ENCODE measurements at regions not wholly inside any gene's neighbourhood (a gene's known extent, or its start where the extent isn't known, plus 50 kb on each side); places are given as distances from the start of the nearest gene placed in this dataset.

DNA sequence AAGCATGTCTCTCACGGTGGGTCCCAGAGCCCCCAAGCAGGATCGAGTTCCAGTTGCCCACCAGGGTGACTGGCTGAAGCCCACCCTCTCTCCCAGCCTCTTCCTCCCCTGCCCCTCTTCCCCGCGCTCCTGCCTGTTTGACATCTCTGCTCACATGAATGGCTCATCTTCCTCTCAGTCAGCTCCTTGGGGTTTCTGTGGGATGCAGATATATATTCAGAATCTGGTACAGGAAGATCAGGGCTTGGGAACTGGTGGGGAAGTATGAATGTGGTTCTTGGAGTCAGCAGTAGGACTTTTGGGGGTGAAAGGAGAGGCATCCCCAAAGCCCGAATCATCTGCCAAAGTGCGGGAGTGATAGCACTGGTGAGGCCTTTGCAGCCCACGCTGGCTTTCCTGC is 158.9 kb upstream of the CIBAR2 start:
- Histone ChIP-seq H3K9me3 (no peaks in the 10 kb centered on the region), H3K27me3 (no peaks in the 10 kb centered on the region), H3K36me3 (no peaks in the 10 kb centered on the region), H3K27ac (no peak overlapping the region), H3K4me3 (no peak overlapping the region), H3K4me1 (peaks cover 0 to 12% (median 3%) of the 10 kb centered on the region in 4 donors)
- 84 to 97% (median 86%) methylated on average over 7 of the region's 7 CpGs for WGBS, 5 donors
- intact Hi-C loops (cut with DNase I; ENCODE audit: low total_unique reads) = loop anchor here (10.0 kb wide), 1 partner anchor 444 kb away; no protein-coding TSS in a partner anchor
- no peak for TF ChIP-seq POLR2AphosphoS5 (IDR thresholded peaks at IDR 0.05)
- TF ChIP-seq EP300 (IDR thresholded peaks at IDR 0.05) = no peak
- TF ChIP-seq POLR2A (IDR thresholded peaks at IDR 0.05) = no peak
- TF ChIP-seq CTCF (IDR thresholded peaks at IDR 0.05) = no peak
- no peak for DNase-seq

DNA sequence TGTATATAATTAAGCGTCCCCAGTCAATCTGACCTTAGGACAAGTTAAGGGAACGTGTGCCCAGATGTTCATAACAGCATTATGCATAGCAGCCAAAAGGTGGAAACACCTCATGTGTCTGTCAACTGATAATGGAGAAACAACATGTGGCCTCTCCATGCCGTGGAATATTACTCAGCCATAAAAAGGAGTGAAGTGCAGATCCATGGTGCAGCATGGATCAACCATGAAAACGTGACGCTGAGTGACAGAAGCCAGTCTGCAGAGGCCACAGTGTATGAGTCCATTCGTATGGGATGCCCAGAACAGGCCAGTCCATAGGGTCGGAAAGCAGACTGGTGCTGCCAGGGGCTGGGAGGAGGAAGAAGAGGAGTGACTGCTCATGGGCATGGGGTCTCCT is 161.0 kb upstream of the CIBAR2 start:
- H3K9me3 ChIP-seq = no peaks in the 10 kb centered on the region
- H3K36me3 ChIP-seq = no peaks in the 10 kb centered on the region
- no peak for TF ChIP-seq POLR2AphosphoS5 (IDR thresholded peaks at IDR 0.05)
- no peak for TF ChIP-seq EP300 (IDR thresholded peaks at IDR 0.05)
- TF ChIP-seq POLR2A (IDR thresholded peaks at IDR 0.05) = no peak
- no peak for TF ChIP-seq CTCF (IDR thresholded peaks at IDR 0.05)
- DNase-seq = no peak
- no peaks in the 10 kb centered on the region for H3K27me3 ChIP-seq
- peaks cover 0 to 12% (median 3%) of the 10 kb centered on the region in 4 donors for H3K4me1 ChIP-seq
- no peak overlapping the region for H3K27ac ChIP-seq
- 86 to 97% (median 91%) methylated on average over 7 of the region's 7 CpGs for WGBS, 5 donors
- H3K4me3 ChIP-seq = no peak overlapping the region
- intact Hi-C loops (cut with DNase I; ENCODE audit: low total_unique reads) = loop anchor here (10.0 kb wide), 1 partner anchor 442 kb away; no protein-coding TSS in a partner anchor

DNA sequence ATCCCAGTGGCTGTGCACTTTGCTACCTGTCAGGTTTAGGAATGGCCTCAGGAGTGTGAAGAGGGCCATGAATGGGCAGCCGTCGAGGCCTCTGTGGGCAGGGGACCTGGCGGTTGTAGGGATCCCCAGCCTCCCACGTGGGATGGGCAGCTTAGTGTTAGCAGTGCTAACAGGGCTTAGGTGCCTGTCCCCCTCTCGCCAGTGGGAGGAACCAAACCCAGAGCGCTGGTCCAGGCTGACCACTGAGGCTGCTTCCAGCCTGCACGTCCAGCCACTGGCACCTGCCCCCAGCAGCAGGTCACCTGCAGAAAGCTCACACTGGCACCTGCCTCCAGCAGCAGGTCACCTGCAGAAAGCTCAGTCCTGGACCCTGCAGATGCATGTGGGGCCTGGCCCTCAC is 162.2 kb upstream of the CIBAR2 start:
- 77 to 90% (median 83%) methylated on average over 6 to 7 of the region's 7 CpGs for WGBS, 5 donors
- H3K4me1 ChIP-seq = peaks cover 0 to 12% (median 3%) of the 10 kb centered on the region in 4 donors

DNA sequence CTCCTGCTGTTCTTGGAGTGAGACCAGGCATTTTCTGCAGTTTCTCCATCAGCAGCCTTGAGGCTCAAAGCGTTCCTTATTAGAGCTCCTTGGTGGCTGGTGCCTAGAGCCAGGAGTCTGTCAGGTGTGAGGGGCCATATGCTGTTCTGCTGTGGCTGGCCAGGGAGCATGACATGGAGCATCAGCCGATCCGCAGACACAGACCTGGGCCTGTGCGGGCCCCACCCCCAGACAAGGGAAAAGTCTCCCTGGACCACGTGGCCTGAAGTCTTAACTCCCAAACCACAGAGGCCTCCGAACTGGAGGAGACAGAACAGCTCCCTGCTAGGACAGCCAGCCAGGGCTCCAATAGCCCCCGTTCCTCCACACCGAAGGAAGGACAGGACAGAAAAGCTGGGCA is 162.7 kb upstream of the CIBAR2 start:
- peaks cover 0 to 12% (median 3%) of the 10 kb centered on the region in 4 donors for H3K4me1 ChIP-seq
- H3K36me3 ChIP-seq = no peaks in the 10 kb centered on the region
- WGBS, 5 donors = 62 to 85% (median 76%) methylated on average over 7 to 8 of the region's 8 CpGs
- H3K27me3 ChIP-seq = no peaks in the 10 kb centered on the region
- H3K27ac ChIP-seq = no peak overlapping the region
- no peak for DNase-seq
- TF ChIP-seq CTCF (IDR thresholded peaks at IDR 0.05) (no peak), POLR2AphosphoS5 (IDR thresholded peaks at IDR 0.05) (no peak), POLR2A (IDR thresholded peaks at IDR 0.05) (no peak), EP300 (IDR thresholded peaks at IDR 0.05) (no peak)
- no peaks in the 10 kb centered on the region for H3K9me3 ChIP-seq
- intact Hi-C loops (cut with DNase I; ENCODE audit: low total_unique reads) = loop anchor here (10.0 kb wide), 1 partner anchor 440 kb away; no protein-coding TSS in a partner anchor
- no peak overlapping the region for H3K4me3 ChIP-seq

More for the DNA sequence above, 162.2 kb upstream of the CIBAR2 start:
- Histone ChIP-seq H3K4me3 (no peak overlapping the region), H3K36me3 (no peaks in the 10 kb centered on the region), H3K9me3 (no peaks in the 10 kb centered on the region), H3K27ac (no peak overlapping the region), H3K27me3 (no peaks in the 10 kb centered on the region)
- TF ChIP-seq CTCF (IDR thresholded peaks at IDR 0.05) (no peak), EP300 (IDR thresholded peaks at IDR 0.05) (no peak), POLR2A (IDR thresholded peaks at IDR 0.05) (no peak), POLR2AphosphoS5 (IDR thresholded peaks at IDR 0.05) (no peak)
- DNase-seq = no peak
- intact Hi-C loops (cut with DNase I; ENCODE audit: low total_unique reads) = loop anchor here (10.0 kb wide), 1 partner anchor 440 kb away; no protein-coding TSS in a partner anchor
